CD4-positive, alpha-beta T cell (primary cell): ENCODE measurements at regions not wholly inside any gene's neighbourhood (a gene's known extent, or its start where the extent isn't known, plus 50 kb on each side); places are given as distances from the start of the nearest gene placed in this dataset.

ENCODE experiments used
- ATAC-seq: fragments of 200-7000 bp; cut with Tn5 transposase; one replicate; pipeline ENCODE4 v1.10.0; 2022; ENCODE audit warnings: mild to moderate bottlenecking; ENCODE audit not compliant: poor library complexity
- CTCF ChIA-PET: fragments of 350-600 bp; sonication (Branson Sonifier 250); formaldehyde crosslinking; loops from one replicate; lab custom pipeline; 2021; ENCODE audit warnings: antibody characterized with exemption, inconsistent platforms; lab: Charles Lee
- POLR2A ChIA-PET: fragments of 350-600 bp; sonication (Branson Sonifier 250); formaldehyde crosslinking; loops from one replicate; lab custom pipeline; 2021; ENCODE audit warnings: antibody characterized with exemption, inconsistent platforms; lab: Charles Lee
- DNase-seq, 14 experiments: peaks; one replicate each; pipeline ENCODE4 v3.0.0-alpha.2; 2013 to 2020; ENCODE audit warnings: mixed read lengths in 2 of 14
- H3K27ac ChIP-seq, 2 donors: one replicate each; pipeline versions ENCODE4 v1.5.1 to v1.7.0; 2013; ENCODE audit warnings: low read length in 2 of 2, low read depth in 1 of 2, mild to moderate bottlenecking in 1 of 2
- H3K27me3 ChIP-seq, 2 experiments: 1 replicate in 1 of 2; 2 replicates in 1 of 2; pipeline versions ENCODE4 v1.6.1 to v1.7.0; 2013; ENCODE audit warnings: low read length in 2 of 2, control low read depth in 1 of 2, mild to moderate bottlenecking in 1 of 2, moderate library complexity in 1 of 2; ENCODE audit not compliant: insufficient read depth in 2 of 2, control insufficient read depth in 1 of 2
- H3K36me3 ChIP-seq: one replicate; pipeline ENCODE4 v1.6.1; 2013; ENCODE audit warnings: low read length, control low read depth; ENCODE audit not compliant: insufficient read depth
- H3K4me1 ChIP-seq: one replicate; pipeline ENCODE4 v1.6.1; 2013; ENCODE audit warnings: low read length, control low read depth; ENCODE audit not compliant: insufficient read depth
- H3K4me3 ChIP-seq: one replicate; pipeline ENCODE4 v1.5.1; 2013; ENCODE audit warnings: mild to moderate bottlenecking, low read length, moderate library complexity
- H3K9me3 ChIP-seq, 2 experiments: 1 replicate in 1 of 2; 2 replicates in 1 of 2; pipeline versions ENCODE4 v1.6.1 to v1.7.0; 2013; ENCODE audit warnings: low read length in 2 of 2, mild to moderate bottlenecking in 2 of 2, control low read depth in 1 of 2, moderate library complexity in 1 of 2; ENCODE audit not compliant: control insufficient read depth in 1 of 2, insufficient read depth in 1 of 2
- H3K27ac Mint-ChIP-seq: one replicate; pipeline ENCODE4 v1.8.0; 2020; ENCODE audit warnings: mixed read lengths
- H3K27me3 Mint-ChIP-seq: one replicate; pipeline ENCODE4 v1.8.0; 2021; ENCODE audit warnings: mixed read lengths
- H3K36me3 Mint-ChIP-seq: one replicate; pipeline ENCODE4 v1.8.0; 2021; ENCODE audit warnings: low read depth, mixed read lengths
- H3K4me1 Mint-ChIP-seq: one replicate; pipeline ENCODE4 v1.8.0; 2021; ENCODE audit warnings: low read depth, mixed read lengths
- H3K4me3 Mint-ChIP-seq: one replicate; pipeline ENCODE4 v1.8.0; 2020; ENCODE audit warnings: mild to moderate bottlenecking, mixed read lengths
- H3K9me3 Mint-ChIP-seq: one replicate; pipeline ENCODE4 v1.8.0; 2020; ENCODE audit warnings: mixed read lengths
- CTCF ChIP-seq: fragments of 200-600 bp; IDR thresholded peaks from one replicate; pipeline ENCODE4 v1.8.0; 2022; ENCODE audit warnings: antibody characterized with exemption, mild to moderate bottlenecking
- intact Hi-C, 2 experiments: fragments of 100-400 bp; cut with DNase I in 1 of 2; cut with micrococcal nuclease in 1 of 2; formaldehyde crosslinking; loops; one replicate each; pipeline versions ENCODE4 v1.15.1 to v1.9.0; 2023 to 2025; cut with DNase I, micrococcal nuclease

GRCh38 chr18:29154758-29155725 lies 978.1 kb upstream of the CDH2 start:
- Mint-ChIP-seq H3K9me3 (peaks cover 10% of the 10 kb centered on the region), H3K27ac (no peak overlapping the region), H3K4me1 (no peaks in the 10 kb centered on the region), H3K36me3 (no peaks in the 10 kb centered on the region), H3K27me3 (no peaks in the 10 kb centered on the region), H3K4me3 (no peak overlapping the region)
- intact Hi-C loops, result no loop called here
- no peak overlapping the region for H3K4me3 ChIP-seq
- ChIA-PET CTCF (no interaction called here), POLR2A (no interaction called here)
- no peak for TF ChIP-seq CTCF
- no peaks in the 10 kb centered on the region for H3K4me1 ChIP-seq
- H3K27ac ChIP-seq, result no peak overlapping the region
- peaks cover 0 to 4% of the 10 kb centered on the region in 2 experiments for H3K9me3 ChIP-seq
- H3K27me3 ChIP-seq, result no peaks in the 10 kb centered on the region
- DNase-seq, result no peak
- ATAC-seq, result no peak
- H3K36me3 ChIP-seq, result no peaks in the 10 kb centered on the region

DNA sequence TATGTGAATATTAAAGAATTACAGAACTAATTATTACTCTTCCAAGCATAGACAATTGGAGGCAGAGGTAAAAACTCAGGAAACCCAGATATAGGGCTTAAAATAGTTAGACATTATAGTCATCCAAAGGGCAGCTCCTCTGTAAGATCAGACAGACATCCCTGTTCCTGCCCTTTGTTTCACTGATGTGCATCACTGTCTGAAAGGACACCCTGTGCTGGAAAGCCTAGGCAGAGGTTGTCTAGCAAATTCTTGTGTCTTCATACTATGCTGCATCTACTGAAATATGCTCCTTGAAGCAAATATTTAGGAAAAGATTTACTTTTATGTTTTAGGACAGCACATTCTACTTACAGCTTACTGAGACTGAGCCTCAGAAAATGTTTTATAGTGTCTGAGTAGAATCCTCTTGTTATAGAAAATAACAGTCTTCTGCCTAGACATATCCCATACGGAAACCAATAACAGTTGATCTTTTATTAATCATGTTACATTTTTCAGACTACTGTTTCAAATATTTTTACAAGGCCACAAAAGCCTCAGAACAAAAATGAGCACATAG lies 977.3 kb upstream of the CDH2 start:
- Histone ChIP-seq H3K4me3 (no peak overlapping the region), H3K36me3 (no peaks in the 10 kb centered on the region), H3K9me3 (peaks cover 0 to 4% of the 10 kb centered on the region in 2 experiments), H3K27ac (no peak overlapping the region), H3K27me3 (no peaks in the 10 kb centered on the region), H3K4me1 (no peaks in the 10 kb centered on the region)
- ChIA-PET POLR2A (no interaction called here), CTCF (no interaction called here)
- TF ChIP-seq CTCF, result no peak
- no peak overlapping the region for H3K4me3 Mint-ChIP-seq
- intact Hi-C loops, result no loop called here
- H3K27me3 Mint-ChIP-seq, result no peaks in the 10 kb centered on the region
- H3K27ac Mint-ChIP-seq, result no peak overlapping the region
- ATAC-seq, result no peak
- H3K4me1 Mint-ChIP-seq, result no peaks in the 10 kb centered on the region
- peaks cover 10% of the 10 kb centered on the region for H3K9me3 Mint-ChIP-seq
- no peak for DNase-seq
- no peaks in the 10 kb centered on the region for H3K36me3 Mint-ChIP-seq

DNA sequence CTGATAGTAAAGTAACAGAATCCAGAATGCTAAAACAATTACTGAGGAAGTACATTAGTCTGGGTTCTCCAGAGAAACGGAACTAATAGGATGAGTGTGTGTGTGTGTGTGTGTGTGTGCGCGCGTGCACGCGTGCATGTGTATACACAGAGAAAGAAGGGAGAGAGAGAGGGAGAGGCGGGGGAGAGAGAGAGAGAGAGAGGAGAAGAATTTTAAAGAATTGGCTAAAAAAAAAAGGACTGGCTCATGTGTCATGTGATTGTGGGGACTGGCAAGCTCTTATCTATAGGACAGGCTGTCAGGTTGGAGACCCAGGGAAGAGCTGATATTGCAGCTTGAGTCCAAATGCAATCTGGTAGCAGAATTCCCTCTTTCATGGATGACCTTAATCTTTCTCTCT lies 976.2 kb upstream of the CDH2 start:
- H3K4me1 Mint-ChIP-seq, result no peaks in the 10 kb centered on the region

More for the DNA sequence above, 976.2 kb upstream of the CDH2 start:
- H3K4me1 ChIP-seq, result no peaks in the 10 kb centered on the region
- DNase-seq (no peak), ATAC-seq (no peak)
- Mint-ChIP-seq H3K36me3 (no peaks in the 10 kb centered on the region), H3K9me3 (peaks cover 10% of the 10 kb centered on the region), H3K4me3 (no peak overlapping the region), H3K27ac (no peak overlapping the region), H3K27me3 (no peaks in the 10 kb centered on the region)
- H3K27me3 ChIP-seq, result no peaks in the 10 kb centered on the region
- ChIA-PET POLR2A (no interaction called here), CTCF (no interaction called here)
- H3K27ac ChIP-seq, result no peak overlapping the region
- no peaks in the 10 kb centered on the region for H3K36me3 ChIP-seq
- H3K4me3 ChIP-seq, result no peak overlapping the region
- H3K9me3 ChIP-seq, result peaks cover 0 to 4% of the 10 kb centered on the region in 2 experiments
- intact Hi-C loops, result no loop called here
- no peak for TF ChIP-seq CTCF
